HG03108 (cell line): ENCODE measurements at regions not wholly inside any gene's neighbourhood (a gene's known extent, or its start where the extent isn't known, plus 50 kb on each side); places are given as distances from the start of the nearest gene placed in this dataset.

Source experiments
- ATAC-seq: cut with Tn5 transposase; IDR thresholded peaks from one replicate; pipeline ENCODE4 v1.9.1; 2021; ENCODE audit warnings: moderate library complexity; ENCODE audit not compliant: unreplicated experiment

DNA sequence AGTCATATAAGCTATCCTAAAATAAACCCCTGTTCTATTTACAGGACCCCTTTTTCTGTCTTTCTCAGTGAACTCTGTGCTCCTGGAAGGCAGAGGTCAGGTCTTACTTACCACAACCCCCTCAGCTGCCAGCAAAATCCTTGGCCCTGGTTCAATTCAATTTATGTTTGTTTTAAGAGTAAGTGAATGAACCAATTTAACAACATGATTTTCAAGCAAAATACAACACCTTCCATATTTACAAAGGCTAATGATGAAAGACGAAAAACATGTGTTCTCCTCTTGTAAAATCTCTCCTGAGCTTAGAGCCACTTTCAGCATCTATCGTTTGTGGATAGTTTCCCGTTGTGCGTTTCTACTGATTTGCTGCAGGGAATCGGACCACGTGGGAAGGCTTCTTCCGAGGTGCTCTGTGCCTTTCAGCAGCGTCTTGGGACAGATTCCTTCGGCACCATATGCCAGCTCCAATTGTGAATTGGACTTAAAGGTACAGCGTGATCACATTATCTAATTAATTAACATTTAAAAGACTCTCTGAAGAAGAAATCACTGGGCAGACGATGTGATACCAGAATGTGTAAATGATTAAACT is 411.7 kb downstream of the IRS2 start:
- ATAC-seq, result no peak

DNA sequence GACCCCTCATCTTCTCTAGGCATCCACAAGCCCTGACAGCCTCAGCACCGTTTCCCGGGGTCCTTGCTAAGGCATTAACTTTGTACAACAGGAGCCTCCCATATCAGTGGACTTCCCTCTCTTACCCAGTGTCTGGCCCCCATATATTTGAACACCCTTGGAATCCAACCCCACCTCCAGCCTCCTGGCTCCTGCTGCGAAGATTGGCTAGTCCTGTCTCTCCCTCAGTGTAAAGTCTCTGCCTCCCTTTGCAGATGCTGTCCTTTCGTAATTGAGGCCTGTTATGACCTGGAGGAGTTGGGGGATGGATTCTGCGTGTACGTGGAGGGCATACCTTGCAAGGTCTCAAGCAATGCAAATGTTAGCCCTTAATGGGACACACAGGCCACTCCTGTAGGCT is 413.7 kb downstream of the IRS2 start:
- ATAC-seq, result no peak

DNA sequence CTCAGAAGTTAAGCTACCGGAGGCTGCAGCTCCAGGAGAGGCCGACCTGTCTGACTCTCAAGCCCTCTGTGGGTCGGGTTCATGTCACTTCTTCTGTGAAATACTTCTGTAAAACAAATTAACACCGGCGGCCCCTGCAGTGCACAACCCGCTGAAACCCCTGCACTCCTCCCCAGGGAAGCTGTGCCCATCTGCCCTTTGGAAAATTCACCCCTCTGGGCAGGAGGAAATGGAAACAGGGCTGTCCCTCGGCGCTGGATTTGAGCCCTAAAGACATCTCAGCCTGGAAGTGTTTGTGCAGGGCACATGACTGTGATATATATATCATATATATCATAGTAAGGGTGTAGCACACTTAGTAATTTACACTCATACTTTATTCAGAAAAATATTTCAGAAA is 415.3 kb downstream of the IRS2 start:
- ATAC-seq, result no peak

DNA sequence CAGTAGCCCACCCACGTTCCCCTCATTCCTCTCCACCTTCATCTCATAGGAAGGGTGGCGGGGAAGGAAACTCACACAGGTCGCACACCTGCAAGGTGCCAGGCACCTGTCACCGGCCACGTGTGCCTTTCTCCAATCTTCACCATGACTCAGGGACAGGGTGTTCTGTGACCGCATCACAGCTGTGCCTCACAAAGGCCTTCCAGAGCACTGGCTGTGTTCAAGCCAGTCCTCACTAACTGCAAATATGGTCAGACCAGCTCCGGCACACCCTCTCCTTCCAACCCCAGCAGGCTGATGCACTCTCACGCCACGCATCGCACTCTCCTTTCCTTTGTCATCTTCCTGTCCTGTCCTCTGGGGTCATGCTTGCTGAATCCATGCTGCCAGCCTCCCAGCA is 415.9 kb downstream of the IRS2 start:
- no peak for ATAC-seq

DNA sequence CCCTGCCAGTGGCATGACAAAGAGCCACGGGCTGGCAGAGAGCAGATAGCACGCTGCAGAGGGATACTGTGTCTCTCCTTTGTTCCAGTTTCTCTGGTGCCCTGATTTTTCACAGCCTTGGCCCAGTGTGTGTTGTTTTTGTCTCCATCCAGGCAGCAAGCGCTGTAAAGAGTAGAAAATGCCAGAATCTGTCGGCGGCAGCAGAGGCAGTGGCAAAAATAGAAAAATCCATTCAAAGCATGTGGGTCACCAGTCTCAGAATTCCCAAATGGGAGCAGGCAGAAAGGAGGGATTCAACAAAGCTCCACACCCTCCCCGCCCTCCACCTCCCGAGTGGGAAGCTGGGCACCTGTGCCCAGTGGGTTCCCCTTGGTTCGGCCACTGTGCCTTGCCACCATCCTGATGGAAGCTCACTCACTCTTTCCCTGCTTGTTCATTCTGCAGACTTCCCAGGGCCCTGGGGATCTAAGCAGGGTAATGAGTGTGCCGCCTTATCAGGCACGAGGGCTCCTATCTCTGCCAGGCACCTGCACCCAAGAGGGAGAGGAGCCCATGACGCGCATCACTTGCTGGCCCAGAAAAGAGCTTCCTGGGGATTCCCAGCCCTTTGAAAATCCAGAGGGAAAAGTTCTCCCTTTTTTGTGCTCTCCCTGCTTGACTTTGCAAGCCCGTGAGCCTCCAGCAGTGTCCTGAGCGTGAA is 416.9 kb downstream of the IRS2 start:
- no peak for ATAC-seq

DNA sequence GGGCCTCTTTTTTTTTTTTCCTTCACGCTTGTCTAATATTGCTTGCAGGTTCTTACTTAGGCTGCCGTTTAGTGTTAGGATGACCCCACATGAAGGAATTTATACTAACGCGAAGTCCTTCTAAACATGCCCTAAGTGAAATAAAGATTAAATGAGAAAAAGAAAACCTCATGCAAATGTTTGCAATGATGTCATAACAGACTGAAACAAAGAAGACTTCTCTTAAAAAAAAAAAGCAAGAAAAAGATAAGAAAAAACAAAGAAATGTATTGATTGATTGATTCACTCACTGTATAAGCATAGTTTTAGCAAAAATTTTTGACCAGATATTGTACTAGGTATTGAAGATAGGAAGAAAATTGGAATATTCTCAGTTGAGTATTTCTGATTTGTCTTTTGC is 418.2 kb downstream of the IRS2 start:
- no peak for ATAC-seq

DNA sequence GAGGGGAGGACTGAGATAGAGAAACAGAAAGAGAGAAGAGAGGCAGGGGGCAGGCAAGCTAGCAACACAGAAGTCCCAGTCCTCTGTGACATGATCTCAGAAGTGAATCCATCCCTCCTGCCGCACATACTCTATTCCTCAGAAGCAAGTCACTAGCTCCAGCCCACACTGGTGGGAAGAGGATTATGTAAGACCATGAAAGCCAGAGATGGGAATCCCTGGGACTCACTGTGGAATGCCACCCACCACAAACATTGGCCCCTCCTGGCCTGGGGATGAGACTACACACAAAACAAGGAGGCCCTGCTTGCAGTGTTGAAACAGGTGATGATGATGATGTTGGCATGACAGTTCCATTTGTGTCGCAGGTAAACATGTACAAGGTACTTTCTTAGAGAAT is 419.9 kb downstream of the IRS2 start:
- ATAC-seq, result no peak

DNA sequence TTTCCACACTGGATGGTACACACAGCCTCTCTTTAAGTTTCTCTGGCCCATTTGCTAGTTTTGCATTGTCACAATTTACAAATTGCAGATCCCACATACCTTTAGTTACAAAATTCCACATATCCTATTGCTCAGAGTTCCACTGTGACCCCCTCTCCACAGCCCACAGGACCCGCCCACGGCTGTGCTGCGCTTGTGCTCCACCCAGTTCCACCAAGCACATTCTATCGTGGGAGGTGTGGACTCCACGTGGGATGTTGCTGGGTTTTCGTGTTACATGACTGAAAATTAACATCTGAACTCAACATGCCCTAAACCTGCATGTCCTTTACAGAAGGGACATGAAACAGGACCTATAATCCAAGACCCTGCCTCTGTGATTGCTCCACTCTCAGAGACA is 423.0 kb downstream of the IRS2 start:
- no peak for ATAC-seq

DNA sequence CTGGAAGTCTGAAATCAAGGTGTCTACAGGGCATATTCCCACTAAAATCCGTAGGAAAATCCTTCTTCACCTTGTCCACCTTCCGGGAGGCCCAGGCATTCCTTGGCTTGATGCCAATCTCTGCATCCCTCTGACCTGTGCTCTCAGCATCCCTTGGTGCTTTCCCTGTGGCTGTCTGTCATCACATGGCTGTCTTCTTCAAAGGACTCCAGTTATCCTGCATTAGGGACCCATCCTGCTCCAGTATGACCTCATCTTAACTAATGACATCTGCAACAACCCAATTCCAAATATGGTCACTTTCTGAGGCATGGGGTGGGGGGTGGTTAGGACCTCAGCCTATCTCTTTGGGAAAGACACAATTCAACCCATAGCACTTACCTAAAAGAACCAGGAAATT is 423.8 kb downstream of the IRS2 start:
- ATAC-seq, result no peak

DNA sequence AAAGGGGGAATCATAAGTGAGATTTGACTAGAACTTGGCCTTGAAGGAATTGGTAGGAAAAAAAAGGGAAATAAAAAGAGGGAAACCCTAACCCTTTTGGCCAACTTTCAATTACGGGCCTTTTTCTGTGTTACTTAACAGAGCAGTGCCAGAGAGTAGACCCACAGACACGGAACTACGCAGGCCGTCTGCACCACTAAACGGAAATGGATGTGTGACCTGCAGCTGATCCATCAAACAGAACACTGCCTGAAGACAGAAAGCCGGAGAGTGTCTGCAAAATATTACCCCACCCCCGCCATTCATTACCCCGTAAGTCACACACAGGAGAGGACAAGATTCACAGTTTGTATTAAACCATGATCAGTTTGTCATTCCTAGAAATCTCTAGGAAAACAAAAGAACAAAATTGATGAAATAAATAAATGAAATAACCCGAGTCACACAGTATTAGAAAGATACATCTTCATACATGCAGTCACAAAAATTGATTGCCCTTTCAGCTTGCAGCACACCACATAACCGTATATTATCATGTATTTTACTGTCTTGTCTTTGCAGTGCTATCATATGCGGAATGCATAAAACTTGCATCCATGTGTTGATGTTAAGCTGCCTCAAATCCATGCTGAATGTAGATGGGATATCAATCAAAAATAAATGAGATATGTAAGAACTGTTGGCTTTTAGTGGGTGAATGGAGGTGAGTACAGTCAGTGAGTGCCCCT is 424.7 kb downstream of the IRS2 start:
- ATAC-seq, result no peak

DNA sequence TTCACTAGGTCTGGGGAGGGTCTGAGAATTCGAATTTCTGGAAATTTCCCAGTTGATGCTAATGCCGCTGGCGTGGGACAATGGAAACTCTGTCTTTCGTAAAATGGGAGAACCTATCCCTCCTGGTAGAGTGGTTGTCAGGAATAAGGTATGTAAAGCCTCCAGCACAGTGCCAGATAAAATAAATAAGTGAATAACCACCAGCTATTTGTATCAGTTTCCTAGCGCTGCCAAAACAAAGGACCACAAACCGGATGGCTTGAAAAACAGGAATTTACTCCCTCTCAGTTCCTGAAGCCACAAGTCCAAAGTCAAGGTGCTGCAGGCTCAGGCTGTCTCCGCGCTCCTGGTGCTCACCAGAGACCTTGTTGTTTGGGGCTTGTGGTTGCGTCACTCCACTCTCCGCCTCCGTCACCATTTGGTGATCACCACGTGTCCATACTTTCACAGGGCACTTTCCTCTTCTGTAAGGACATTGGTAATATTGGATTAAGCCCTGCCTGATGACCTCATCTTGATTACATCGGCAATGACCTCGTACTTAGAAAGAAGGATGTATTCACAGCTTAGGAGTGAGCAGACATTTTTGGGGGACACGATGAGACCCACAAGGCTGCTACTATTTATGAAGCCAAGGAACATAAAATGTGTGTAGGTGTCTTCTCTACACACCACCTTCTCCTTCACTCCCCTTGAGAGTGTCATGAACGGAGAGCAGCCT is 428.5 kb downstream of the IRS2 start:
- no peak for ATAC-seq

DNA sequence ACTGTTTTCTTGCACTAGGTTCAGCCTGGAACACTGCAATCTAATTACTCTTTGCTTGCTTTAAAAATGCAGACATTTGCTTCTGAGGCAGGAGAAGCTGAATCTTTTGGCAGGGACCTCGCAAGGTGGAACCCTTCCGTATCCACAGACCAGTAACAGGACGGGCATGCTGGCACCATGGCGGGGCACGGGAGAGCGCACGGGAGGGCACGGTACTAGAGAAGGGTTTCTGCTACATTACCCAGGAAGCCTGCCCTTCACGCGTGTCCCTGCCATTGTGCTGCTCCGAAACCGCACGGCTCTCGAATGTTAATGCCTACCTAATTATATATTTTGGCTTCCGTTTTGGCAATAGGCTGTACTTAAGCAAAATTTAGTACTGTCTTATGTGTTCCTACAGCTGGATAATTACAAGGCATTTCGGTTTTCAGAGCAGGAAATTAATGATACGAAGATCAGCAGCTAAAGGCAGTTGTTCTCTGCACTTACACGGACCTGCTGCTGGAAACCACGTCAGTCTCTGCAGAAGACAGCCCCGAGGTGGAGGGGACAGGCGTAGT is 430.4 kb downstream of the IRS2 start:
- no peak for ATAC-seq

DNA sequence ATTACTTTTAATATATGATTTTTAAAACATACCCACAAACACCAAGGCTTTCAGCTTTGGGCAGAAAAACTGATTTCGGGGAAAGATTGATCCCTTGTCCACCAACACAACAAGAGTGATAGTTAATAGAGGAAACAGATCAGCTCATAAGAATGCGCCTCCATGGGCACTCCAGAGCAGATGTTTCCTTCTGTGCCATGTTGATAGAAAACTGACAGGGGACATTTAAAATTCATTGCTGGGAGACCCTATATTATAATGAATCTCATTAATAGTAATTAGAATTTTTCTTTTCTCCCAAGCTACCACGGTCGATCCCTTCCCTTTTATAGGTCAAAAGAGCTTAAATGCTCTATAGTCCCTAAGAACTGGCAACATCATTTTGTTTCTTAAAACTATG is 431.2 kb downstream of the IRS2 start:
- ATAC-seq, result no peak

DNA sequence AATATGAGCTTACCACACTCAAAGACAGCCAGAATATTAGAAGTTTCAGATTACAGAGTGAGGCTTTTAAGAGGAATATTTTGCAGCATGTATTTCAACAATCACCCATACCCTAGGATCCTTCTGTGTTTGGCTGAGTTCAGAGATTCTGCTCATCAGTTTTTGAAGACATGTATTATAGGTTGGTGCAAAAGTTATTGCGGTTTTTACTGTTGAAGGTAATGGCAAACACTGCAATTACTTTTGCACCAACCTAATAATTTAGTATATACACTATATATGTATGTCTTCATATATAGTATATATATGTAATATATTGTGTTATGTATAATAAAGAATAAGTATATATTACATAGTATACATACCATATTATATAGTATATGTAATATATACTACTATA is 435.1 kb downstream of the IRS2 start:
- ATAC-seq, result no peak

DNA sequence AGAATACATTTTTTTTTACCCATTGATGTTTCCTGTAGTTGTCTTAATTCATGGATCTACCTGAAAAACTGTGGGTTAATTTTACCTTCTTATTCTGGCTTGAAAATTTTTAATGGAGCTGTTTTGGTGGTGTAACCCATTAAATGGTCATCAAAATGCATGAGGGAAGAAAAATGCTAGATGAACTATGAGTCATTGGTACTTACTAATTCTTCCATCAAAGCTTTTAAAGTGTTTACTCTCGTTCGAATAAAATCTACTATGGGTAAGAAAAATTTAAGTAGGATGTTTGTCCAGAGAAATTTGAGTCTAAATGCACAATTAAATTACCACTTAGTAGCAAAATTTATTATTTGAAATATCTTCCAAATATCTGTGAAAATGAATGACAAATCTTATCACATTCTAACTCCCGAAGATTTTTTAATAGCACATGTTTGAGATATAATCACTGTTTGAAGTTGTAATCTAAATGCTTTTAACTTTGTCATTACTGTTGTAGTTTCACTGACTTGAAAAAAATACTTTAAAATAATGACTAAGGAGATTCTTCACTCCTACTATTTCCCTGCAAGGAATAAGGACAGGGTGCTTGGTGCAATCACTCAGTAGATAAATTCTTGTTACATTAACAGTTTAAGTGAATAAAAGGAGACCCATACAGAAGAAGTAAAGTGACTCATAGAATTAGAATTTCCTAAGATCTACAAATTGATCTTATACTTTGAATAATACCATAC is 437.7 kb downstream of the IRS2 start:
- no peak for ATAC-seq

DNA sequence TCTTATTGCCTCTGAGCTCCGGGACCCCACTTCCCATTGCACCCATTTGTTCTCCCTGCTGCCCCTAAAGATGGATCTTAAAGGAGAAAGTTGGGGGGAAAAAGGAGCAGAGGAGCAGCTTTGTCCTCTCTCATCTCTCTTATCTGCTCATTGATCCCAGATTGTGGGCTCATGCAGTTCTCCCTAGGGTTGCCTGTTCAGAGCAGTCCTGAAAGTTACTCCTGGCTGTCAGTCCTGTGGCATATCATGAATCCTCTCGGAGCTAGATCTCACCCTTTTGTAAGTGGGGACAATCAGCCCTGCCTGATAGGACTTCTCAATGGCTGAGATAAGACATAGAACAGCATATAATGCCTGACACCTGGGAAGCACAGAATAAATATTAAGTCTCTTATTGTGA is 440.3 kb downstream of the IRS2 start:
- no peak for ATAC-seq

DNA sequence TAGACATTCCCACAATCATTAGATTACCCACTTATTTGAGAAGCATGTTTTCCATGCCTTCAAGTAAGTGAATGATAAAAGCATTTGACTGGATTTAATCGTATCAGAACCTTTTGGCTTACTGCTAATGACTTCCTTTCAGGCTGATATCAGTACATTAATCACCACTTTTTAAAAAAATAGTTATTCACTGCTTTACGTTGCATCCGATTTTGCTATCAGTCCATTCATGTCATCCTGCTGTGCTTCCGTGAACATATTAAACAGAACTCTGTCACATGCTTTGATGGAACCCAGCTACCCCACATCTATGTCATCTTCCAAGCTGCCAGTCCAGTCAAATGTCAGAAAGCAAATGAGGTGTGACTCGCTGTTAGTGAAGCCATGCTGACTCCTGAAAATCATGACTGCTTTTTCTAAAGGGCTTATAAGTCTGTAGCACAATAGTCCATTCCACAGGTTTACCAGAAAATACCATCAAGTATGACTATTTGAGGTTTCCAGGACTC is 440.9 kb downstream of the IRS2 start:
- ATAC-seq, result no peak

DNA sequence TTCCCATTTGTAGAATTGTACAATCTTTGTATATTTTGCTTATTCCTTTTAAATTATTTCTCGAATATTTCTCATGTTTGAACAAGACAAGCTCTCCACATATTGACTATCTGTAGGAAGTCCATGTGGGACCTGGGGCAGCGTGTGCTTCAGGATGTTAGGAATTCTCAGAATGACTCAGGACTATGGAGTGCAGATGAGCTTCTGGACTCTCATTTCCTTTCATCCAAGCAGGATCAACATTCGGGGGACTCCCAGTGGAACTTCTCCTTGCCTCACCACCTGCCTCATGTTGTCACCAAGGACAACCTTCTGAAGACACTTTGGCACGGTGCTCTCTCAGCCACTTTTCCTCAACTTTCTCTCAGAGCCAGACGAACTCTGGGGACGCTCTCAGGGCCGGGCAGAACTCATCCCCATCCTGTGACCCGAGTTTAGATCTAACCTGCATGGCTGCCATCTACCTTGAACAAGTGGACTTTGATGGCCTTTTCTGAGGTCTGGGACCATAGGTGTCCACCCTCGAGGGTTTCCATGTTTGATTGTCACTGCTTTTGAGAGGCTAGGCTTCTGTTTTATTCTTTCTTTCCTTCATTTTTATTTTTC is 441.7 kb downstream of the IRS2 start:
- ATAC-seq, result no peak

DNA sequence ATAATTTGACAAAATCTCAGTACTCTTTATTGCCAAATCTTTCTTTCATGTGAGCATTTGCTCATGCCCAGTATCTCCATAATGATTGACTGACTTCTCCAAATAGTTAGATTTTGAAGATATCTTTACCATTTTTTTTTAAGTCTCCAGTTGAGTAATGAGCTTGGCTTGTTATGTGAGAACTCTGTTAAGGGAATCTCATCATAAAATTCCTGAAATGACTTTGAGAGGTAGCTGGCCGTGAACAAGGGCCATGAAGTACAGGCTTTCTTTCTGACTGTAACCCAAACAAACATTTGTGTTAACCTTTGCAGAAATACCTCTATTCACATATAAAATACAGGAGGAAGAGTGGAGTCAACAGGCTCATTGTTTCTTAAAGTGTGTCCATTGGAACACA is 449.7 kb downstream of the IRS2 start:
- no peak for ATAC-seq
